HG02642 (cell line): ENCODE measurements at regions not wholly inside any gene's neighbourhood (a gene's known extent, or its start where the extent isn't known, plus 50 kb on each side); places are given as distances from the start of the nearest gene placed in this dataset.

Source experiments
- ATAC-seq: cut with Tn5 transposase; IDR thresholded peaks from one replicate; pipeline ENCODE4 v1.9.1; 2021; ENCODE audit warnings: mild to moderate bottlenecking; ENCODE audit not compliant: unreplicated experiment, poor library complexity

DNA sequence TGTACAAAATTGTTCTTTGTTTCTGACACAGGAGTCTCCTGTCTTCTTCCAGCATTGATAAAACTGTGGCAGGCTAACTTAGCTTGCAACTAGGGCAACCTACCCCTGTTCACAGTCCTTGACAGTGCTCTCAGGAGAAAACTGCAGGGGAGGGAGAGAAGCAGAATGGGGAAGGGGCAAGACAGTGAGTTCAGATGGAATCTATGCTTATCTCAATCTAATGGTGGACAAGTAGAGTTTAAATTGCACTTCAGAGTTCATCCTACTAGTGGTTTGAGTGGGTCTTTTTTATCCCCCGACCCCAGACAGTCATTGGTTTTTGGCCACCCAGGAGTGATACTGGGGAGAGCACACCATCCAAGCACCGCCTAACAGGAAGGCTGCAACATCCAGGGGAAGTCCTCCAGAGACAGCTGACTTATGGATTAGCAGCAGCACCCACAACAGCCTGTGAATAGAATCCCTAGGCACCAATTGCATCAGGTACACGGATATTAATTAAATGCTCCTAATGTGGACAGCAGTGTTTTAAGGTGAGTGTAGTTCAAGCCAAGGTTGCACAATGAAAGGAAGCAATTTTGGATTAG lies 236.6 kb downstream of the NHLRC3 start:
- no peak for ATAC-seq

DNA sequence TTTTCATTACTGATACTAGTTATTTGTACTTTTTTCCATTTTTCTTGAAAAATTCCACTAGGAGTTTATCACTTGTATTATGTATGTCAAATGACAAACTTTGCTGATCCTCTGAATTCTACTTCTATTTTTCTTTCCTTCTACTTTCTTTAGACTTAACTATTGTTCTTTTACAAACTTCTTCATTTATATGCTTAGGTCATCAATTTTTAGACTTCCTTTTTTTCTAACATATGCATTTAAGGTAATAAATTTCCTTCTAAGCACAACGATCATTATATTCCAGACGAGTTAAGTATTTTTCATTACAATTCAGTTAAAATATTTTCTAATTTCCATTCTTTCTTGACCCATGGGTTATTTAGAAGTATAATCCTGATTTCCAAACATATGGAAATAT lies 240.8 kb downstream of the NHLRC3 start:
- no peak for ATAC-seq

DNA sequence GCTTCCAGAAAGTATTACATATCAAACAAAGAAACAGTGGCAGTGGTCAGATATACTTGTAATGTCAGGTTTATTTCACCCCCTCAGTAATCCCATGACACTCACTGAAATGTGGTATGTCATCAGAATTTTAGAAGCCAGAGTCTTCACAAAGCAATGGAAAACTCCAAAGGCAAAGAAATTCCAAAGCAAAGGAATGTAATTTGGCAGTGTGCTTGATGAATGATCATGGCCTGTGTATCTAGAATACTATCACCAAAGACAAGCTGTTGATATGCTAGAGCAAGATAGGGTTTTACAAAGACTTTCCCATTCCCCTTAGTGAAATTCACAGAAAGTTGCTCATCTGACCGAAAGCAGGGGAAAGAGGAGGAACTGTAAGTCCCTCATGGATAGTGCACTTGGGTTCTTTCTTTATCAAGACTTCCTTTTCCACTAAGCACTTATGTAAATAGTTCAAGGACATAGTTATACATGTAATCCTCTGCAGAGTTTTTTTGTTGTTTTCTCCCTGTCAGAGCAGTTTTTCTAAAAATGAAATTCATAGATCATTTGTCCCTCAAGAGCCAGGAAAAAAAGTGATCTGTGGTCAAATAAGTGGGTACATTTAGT lies 243.4 kb downstream of the NHLRC3 start:
- no peak for ATAC-seq

DNA sequence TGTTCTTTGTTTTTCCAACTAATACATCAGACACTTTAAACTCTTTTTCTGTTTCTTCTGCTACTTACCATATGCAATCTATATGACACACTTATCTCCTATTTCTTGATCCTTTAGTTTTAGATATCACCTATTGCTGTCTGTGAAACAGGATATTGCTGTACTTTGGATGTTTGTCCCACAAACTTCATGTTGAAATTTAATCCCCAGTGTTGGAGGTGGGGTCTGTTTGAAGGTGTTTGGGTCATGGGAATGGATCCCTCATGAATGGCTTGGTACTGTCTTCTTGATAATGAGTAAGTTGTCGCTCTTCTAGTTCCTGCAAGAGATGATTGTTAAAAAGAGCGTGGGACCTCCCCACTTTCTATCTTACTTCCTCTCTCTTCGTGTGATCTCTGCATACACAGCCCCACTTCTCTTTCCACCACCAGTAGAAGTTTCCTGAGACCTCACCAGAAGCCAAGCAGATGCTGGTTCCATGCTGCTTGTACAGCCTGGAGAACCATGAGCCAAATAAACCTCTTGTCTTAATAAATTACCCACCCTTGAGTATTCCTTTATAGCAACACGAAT lies 244.2 kb downstream of the NHLRC3 start:
- ATAC-seq: peak; percentile 96

DNA sequence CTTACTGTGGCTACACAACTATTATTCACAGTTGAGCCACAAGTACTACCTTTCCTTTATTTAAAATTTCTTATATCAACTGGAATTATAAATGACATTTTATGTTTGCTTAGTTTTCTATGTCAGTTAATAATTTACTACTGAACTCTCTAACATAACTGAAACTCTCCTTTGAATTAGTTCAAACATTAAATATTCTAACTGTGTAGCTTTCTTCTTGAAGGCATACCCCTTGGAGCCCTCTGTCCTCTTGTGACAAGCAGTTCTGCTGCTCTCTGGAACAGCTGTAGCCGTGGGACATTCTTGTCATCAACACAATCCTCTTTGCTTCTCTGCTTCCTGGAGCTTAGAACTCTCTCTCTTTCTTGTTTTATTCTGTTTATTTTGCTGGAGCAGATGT lies 244.8 kb downstream of the NHLRC3 start:
- peak; percentile 30 for ATAC-seq

- no peak for ATAC-seq
Observed at GRCh38 chr13:39284801-39285388, 246.6 kb downstream of the NHLRC3 start.
